GM18520 (cell line): ENCODE measurements at regions not wholly inside any gene's neighbourhood (a gene's known extent, or its start where the extent isn't known, plus 50 kb on each side); places are given as distances from the start of the nearest gene placed in this dataset.

ENCODE experiments used
- ATAC-seq: cut with Tn5 transposase; IDR thresholded peaks from one replicate; pipeline ENCODE4 v1.9.1; 2021; ENCODE audit not compliant: unreplicated experiment

- no peak for ATAC-seq
Measured at GRCh38 chr3:99502871-99503270, 135.5 kb upstream of the COL8A1 start.

- no peak for ATAC-seq
Measured at GRCh38 chr3:99500485-99500884, 137.9 kb upstream of the COL8A1 start.

- no peak for ATAC-seq
Measured at GRCh38 chr3:99499235-99500158, 138.9 kb upstream of the COL8A1 start.

GRCh38 chr3:99498550-99499234 is 139.7 kb upstream of the COL8A1 start:
- ATAC-seq = no peak

- ATAC-seq = no peak
Measured at GRCh38 chr3:99487894-99488293, 150.5 kb upstream of the COL8A1 start.

- no peak for ATAC-seq
Measured at GRCh38 chr3:99485286-99485685, 153.1 kb upstream of the COL8A1 start.

GRCh38 chr3:99484871-99485270 is 153.5 kb upstream of the COL8A1 start:
- ATAC-seq = no peak

- ATAC-seq = no peak
Measured at GRCh38 chr3:99483841-99484240, 154.6 kb upstream of the COL8A1 start.

GRCh38 chr3:99482191-99482590 is 156.2 kb upstream of the COL8A1 start:
- ATAC-seq = no peak

- ATAC-seq = no peak
Measured at GRCh38 chr3:99481561-99481960, 156.8 kb upstream of the COL8A1 start.

GRCh38 chr3:99479768-99480167 is 158.6 kb upstream of the COL8A1 start:
- ATAC-seq = no peak

- no peak for ATAC-seq
Measured at GRCh38 chr3:99477650-99478049, 160.7 kb upstream of the COL8A1 start.

- ATAC-seq = no peak
Measured at GRCh38 chr3:99475229-99475628, 163.2 kb upstream of the COL8A1 start.

GRCh38 chr3:99474776-99475175 is 163.6 kb upstream of the COL8A1 start:
- no peak for ATAC-seq

- ATAC-seq = no peak
Measured at GRCh38 chr3:99473321-99473751, 165.1 kb upstream of the COL8A1 start.

GRCh38 chr3:99472385-99472784 is 166.0 kb upstream of the COL8A1 start:
- ATAC-seq = no peak

GRCh38 chr3:99471353-99472323 is 166.8 kb upstream of the COL8A1 start:
- ATAC-seq = no peak

- ATAC-seq = no peak
Measured at GRCh38 chr3:99470841-99471240, 167.6 kb upstream of the COL8A1 start.

GRCh38 chr3:99468918-99469317 is 169.5 kb upstream of the COL8A1 start:
- no peak for ATAC-seq

GRCh38 chr3:99467420-99467819 is 171.0 kb upstream of the COL8A1 start:
- no peak for ATAC-seq

- ATAC-seq = no peak
Measured at GRCh38 chr3:99466331-99466730, 172.1 kb upstream of the COL8A1 start.
